Erythroblast (primary cell): ENCODE measurements at regions not wholly inside any gene's neighbourhood (a gene's known extent, or its start where the extent isn't known, plus 50 kb on each side); places are given as distances from the start of the nearest gene placed in this dataset.

Experiments used
- DNase-seq, 2 experiments: peaks; one replicate each; lab custom pipeline; 2025; lab: John Stamatoyannopoulos, UW
- GATA1 ChIP-seq: IDR thresholded peaks from 2 replicates; pipeline ENCODE4 v1.6.1; 2011; ENCODE audit warnings: low read depth, mild to moderate bottlenecking, control low read depth, low read length, moderate library complexity
- POLR2A ChIP-seq: IDR thresholded peaks from 2 replicates; pipeline ENCODE4 v1.6.1; 2011; ENCODE audit warnings: mild to moderate bottlenecking, low read length

DNA sequence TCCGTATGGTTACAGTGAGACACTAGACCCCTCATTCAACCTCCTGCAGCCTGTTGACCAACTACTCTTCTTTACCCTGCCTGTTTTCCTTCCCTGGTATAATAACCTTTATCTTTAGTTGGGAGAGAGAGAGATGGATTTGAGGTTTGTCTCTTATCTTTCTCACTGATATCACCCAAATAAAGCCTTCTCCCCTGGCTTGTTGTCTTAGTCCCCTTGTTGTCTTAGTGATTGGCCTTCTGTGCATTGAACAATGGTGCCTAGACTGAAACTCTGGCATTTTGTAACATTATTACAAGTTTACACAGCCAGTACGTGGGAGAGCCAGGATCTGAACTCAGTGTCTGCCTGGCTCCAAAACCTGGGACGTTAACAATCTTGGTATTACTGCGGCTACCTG lies 560.8 kb downstream of the HS3ST4 start:
- DNase-seq: no peak
- TF ChIP-seq GATA1 (no peak), POLR2A (no peak)

DNA sequence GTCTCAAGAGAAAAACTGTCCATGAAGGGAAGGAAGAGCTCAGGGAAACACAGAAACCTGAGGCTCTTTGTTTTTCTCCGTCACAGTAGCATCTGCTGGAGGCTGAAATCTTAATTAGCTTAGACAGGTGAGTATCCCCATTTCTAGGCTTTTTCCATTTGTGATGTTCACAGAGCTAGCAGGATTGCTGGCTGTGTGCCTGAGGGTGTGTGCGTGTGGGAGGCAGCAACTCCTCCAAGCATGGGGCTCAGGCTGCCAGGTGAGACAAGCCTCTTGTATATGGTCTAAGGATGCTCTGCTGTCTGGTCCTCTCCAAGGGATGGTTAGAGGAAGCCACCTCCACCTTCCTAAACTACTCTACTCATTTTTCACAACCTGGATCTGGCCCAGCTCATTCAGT lies 569.9 kb downstream of the HS3ST4 start:
- no peak for DNase-seq
- TF ChIP-seq GATA1: no peak
- no peak for TF ChIP-seq POLR2A

DNA sequence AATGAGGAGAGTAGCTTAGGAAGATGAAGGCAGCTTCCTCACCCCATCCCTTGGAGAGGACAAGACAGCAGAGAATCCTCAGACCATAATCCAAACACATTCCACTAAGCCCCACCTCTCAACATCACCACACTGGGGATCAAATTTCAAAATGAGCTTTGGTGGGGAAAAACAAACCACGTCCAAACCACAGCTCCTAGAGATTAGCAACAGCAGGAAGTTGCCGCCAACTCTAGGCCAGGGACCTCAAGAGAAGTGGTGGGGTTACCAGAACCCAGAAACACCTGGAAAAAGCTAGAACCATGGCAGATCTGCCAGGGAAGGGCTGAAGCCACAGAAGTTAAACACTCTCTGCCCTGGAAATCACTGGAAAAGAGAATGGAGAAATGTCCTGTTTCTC lies 571.6 kb downstream of the HS3ST4 start:
- no peak for TF ChIP-seq POLR2A
- no peak for TF ChIP-seq GATA1
- DNase-seq: no peak

DNA sequence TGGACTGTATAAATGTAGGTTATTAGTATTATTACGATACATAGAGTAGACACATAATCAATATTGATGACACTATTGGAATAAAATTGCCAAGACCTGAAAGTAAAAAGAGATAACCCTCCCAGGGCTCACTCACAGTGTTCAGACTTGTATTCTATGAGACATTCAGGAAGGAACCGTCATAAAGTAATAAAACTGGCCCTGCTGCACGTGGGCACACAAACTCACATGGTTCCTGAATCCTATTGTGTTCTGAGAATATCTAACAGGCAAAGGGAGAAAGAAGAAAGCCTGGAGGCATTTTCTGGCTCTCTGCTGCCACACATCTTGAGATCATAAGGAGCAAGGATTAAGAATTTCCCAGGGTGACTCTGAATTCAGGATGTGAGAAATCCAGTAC lies 575.9 kb downstream of the HS3ST4 start:
- no peak for TF ChIP-seq POLR2A
- DNase-seq: no peak

DNA sequence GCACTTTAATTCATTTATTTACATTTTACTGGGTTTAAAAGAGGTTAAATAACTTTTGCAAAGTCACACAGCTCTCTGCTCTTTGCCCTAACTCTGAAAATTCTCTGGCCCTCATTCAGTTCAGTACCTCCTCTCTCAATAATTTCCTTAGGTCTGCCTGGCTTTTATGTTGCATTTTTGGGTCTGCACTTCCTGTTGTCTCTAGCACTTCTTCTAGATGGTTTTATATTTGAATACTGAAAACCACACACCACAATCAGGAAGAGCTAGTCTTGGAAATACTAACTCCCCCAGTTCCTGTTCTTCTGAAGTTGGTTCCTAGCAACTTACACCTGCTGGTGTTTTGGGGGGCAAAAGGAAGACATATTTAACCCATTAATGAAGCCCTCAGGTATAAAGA lies 577.9 kb downstream of the HS3ST4 start:
- TF ChIP-seq POLR2A (no peak), GATA1 (no peak)
- no peak for DNase-seq

DNA sequence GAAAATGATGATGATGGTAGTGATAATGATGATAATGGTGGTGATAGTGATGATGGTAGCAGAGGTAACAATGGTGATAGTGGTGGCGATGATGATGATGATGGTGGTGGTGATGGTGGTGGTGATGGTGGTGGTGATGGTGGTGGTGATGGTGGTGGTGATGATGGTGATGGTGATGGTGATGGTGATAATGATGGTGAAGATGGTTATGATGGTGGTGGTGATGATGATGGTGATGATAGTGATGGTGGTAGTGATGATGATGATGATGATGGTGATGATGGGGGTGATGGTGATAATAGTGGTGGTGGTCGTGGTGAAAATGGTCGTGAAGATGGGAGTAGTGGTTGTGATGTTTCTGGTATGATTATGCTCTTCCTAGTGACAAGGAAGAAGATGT lies 581.8 kb downstream of the HS3ST4 start:
- no peak for TF ChIP-seq POLR2A
- no peak for TF ChIP-seq GATA1
- no peak for DNase-seq

DNA sequence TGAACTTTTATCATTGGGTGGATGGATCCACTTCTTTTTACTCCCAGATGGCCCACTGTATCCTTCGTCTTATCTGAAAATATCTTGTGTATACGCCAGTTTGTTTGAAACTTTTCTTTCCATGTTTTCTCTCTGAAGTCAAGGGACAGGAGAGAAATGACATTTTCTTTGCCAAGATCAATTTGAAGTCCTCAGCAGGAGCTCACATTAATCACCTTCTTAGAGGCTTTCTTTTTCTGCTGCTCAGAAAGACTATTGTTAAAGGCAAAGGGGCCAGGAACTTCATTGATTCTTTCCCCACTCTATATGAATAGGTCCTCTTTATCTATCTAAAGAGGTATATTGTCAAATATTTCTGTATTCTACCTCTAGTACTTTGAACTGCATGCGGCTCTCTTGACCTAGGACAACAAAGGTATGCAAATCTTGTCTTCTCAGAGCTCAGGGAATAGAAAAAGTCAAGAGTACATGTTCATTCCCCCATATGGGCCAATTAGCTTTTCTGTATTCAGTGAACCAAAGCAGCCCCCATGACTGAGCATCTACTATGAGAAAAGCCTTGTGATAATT lies 583.3 kb downstream of the HS3ST4 start:
- no peak for DNase-seq
- no peak for TF ChIP-seq GATA1
- TF ChIP-seq POLR2A: no peak

DNA sequence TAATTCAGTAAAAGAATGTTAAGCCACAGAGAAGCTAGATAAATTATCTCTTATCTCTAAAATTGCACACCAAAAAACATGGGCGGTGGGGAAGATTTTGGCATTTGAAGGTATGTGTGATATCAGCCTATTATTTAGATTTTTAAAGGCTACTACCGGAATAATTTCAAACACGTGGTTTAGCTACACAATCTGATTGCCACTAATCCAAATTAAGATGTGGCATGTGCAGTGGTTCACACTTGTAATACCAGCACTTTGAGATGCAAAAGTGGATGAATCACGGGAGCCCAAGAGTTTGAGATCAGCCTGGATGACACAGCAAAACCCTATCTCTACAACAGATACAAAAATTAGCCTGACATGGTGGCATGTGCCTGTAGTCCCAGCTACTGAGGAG lies 584.5 kb downstream of the HS3ST4 start:
- TF ChIP-seq GATA1: no peak
- no peak for TF ChIP-seq POLR2A
- DNase-seq: no peak

DNA sequence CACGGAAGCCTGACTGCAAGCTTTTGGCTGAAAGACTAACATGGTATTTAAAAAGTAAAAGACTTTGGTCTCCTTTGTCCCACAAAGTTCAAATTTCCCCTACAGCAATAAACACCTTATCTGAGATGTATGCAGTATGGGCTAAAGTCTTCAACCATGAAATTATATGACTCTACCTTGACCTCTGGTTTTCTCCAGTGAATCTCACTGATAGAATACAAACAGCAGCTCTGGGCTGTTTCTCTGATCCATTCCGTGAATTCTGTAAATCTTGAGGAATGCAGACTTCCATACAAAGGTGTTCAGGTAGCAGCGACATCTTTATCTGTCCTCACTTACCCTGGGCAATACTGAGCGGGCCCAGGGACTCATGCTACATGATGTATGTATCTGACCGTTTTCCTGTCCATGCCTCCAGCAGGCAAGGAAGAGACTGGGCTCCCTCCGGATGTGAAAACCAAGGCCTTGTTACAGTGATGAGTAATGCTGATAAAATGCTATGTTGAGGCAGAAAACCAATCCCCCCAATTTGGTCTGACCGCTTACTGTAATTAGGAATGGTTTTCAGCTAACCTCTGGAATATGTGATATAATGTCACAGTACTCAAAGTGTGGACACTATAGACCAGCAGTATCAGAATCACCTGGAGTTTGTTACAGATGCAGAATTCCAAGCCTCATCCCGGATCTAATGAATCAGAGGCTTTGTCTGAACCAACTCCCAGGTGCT lies 589.8 kb downstream of the HS3ST4 start:
- DNase-seq: no peak
- TF ChIP-seq POLR2A: no peak
- TF ChIP-seq GATA1: no peak

DNA sequence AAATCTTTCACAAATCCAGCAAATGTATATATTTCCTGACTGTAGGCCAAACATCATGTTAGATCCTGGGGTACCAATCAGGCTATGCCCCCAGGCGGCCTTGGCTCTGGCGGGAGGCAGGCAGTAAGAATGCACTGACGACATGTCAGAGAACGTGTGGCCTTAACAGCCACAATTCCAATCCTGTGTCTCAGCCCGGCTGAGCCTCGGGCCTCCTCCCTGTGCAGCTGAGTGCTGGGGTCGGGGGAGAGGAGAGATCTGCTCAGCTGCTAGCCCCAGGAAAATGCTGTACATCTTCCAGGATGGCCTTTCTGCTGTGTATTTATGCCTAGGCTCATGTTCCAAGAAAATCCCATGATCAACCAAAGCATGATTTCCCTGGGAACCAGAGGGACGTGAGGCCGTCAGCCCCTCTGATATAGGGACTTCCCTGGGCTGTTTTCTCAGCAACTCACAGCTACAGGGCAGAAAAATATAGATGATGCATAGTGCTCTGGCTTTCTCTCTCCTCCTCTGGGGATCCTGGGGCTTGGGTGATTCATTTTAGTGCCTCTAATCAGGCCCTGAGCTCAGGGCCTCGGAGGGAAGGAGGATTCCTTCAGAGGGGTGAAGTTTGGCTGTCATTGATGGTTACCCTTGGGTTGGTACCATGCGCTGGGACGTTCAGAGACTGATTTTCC lies 604.0 kb downstream of the HS3ST4 start:
- DNase-seq: no peak
- TF ChIP-seq GATA1 (no peak), POLR2A (no peak)

DNA sequence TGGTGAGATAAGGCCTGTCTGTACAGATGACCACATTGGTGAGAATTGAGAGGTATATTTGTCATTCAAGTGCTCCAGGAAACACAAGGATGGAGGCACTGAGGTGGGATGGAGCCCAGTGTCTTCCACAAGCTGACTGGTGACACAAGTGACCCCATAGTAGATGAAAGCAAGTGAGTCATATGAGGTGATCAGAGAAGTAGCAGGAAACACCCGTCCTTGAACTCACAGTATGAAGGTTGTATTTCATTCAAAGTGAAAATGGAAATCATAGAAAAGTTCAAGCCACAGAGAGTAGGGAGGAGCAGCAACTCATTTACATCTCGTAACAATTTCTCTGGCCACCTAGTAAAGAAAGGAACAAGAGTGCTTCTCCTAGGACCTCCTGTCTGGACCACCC lies 609.8 kb downstream of the HS3ST4 start:
- TF ChIP-seq POLR2A: no peak
- TF ChIP-seq GATA1: no peak
- DNase-seq: no peak

DNA sequence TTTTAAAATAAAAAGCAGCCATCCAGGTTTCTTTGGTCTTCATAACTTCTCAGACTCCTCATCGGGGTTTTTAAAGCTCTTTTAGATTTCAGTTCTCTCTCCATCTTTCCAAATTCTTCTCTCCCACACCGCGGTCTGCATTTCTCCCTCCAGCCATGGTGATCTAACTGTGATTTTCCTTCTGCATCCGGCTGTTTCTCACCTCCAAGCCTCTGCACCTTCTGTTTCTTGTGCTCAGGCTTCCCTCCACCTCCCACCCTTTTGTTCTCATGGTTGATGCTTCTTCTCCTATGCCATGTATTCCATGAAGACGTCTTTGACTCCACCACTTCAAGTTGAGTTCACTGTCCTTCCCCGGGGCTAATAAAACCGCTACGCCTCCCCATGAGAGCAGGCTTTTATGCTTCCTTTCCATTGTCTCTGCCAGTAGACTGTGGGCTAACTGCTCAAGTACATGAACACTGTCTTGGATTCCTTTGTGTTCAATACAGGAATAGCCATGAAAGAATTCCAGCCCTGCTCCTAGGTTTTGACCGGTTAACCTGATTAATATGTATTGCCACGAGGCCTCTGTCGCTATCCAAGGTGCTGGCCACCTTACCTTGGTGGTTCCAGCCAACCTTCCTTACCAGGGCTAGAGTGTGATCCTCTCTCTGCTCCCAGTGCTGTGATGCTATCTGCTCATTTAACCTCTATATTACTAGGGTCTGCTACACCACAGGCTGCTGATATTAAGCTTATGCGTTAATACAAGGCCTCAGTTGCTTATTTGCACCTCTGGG lies 625.1 kb downstream of the HS3ST4 start:
- no peak for DNase-seq
- no peak for TF ChIP-seq GATA1
- TF ChIP-seq POLR2A: no peak

DNA sequence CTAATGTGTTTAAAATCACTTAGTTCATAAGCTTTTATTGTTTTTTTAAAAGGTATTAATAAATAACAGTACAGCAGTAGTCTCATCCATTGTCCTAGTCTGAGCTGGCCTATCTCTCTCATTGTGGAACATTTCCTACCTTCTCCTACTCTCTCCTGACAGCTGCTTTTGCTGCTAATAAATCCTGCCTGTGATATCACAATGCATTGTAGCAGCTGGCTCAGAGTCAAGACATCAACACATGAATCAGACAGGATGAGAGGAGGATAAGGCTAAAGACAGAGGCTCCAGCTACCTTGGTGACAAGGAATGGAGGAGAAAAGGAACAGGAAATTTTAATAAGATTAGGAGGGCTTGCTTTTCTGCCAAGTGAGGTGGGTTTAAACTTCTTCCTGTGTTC lies 626.1 kb downstream of the HS3ST4 start:
- no peak for DNase-seq
- TF ChIP-seq POLR2A (no peak), GATA1 (no peak)

DNA sequence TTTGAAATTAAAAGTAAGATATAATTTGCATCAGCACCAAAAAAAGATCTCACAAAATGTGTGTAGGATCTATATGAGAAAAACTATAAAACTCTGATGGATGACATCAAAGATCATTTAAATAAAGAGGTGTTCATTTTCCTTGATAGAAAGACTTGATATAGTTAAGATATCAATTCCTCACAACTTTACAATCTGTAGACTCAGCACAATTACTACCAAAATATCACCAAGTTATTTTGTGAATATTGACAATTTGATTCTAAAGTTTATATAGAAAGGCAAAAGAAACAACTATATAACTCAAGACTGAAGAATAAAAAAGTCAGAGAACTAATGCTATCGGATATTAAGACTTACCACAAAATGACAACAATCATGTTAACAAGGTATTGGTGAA lies 638.9 kb downstream of the HS3ST4 start:
- TF ChIP-seq POLR2A: no peak
- TF ChIP-seq GATA1: no peak
- DNase-seq: no peak
